ENCODE measurements at regions not wholly inside any gene's neighbourhood (a gene's known extent, or its start where the extent isn't known, plus 50 kb on each side); places are given as distances from the start of the nearest gene placed in this dataset.

DNA sequence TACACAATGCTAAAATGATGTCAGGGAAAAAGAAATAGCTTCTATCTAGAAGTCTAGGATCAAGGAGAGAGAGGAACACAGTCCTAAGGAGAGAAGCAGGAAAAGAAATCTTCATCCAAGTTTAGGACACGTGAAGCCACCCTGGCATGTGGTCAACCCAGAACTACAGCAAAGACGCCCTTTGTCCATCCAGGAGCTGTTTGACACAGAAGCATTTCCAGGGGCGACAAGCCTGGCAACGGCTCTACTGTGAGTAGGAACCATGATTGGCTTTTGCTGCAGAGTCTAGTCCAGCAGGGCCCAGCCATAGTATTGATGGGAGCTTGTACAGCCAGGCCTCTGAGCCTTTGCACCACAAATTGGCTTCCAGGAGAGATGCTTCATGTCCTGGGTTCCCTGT is 185.4 kb upstream of the RPL38 start:
- ATAC-seq (no peak), DNase-seq (no peak)
- H3K4me3 ChIP-seq, result no peak overlapping the region
- TF ChIP-seq, protein P1, sequence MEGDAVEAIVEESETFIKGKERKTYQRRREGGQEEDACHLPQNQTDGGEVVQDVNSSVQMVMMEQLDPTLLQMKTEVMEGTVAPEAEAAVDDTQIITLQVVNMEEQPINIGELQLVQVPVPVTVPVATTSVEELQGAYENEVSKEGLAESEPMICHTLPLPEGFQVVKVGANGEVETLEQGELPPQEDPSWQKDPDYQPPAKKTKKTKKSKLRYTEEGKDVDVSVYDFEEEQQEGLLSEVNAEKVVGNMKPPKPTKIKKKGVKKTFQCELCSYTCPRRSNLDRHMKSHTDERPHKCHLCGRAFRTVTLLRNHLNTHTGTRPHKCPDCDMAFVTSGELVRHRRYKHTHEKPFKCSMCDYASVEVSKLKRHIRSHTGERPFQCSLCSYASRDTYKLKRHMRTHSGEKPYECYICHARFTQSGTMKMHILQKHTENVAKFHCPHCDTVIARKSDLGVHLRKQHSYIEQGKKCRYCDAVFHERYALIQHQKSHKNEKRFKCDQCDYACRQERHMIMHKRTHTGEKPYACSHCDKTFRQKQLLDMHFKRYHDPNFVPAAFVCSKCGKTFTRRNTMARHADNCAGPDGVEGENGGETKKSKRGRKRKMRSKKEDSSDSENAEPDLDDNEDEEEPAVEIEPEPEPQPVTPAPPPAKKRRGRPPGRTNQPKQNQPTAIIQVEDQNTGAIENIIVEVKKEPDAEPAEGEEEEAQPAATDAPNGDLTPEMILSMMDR (IDR thresholded peaks at IDR 0.05), result no peak
- H3K9me3 ChIP-seq, result peaks cover 0 to 8% (median 0%) of the 10 kb centered on the region in 11 donors
- H3K27me3 ChIP-seq, result peaks cover 0 to 36% (median 14%) of the 10 kb centered on the region in 7 donors
- H3K4me1 ChIP-seq, result no peaks in the 10 kb centered on the region
- intact Hi-C loops (cut with DNase I), result no loop called here
- no peak overlapping the region for H3K27ac ChIP-seq
- 78 to 82% methylated on average over 4 of the region's 4 CpGs for WGBS, 2 donors
- H3K36me3 ChIP-seq, result no peaks in the 10 kb centered on the region

DNA sequence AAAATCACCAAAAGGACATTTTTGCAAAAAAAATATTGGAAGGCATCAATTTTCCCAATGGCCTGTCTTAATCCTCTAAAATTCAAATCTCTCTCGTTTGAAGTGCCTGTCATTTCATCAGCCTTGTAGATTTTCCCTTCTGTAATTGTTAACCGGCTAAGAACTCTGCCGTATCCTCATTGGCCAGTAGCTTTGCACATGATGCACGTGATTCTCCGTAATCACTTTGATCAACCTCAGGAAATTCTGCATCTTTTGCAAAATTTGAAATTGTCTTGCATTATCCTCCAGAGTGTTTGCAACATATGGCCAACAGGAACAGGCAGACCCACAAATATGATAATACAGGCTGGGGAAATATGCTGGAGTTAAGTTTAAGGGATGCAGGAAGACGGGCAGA is 184.2 kb upstream of the RPL38 start:
- Histone ChIP-seq H3K9me3 (peaks cover 0 to 8% (median 0%) of the 10 kb centered on the region in 11 donors), H3K27me3 (peaks cover 0 to 25% (median 12%) of the 10 kb centered on the region in 7 donors), H3K27ac (no peak overlapping the region), H3K4me3 (no peak overlapping the region), H3K36me3 (no peaks in the 10 kb centered on the region), H3K4me1 (no peaks in the 10 kb centered on the region)
- 58 to 79% methylated on average over 6 of the region's 6 CpGs for WGBS, 2 donors
- intact Hi-C loops (cut with DNase I), result no loop called here
- no peak for ATAC-seq
- TF ChIP-seq, protein P1 (IDR thresholded peaks at IDR 0.05), result no peak
- DNase-seq, result no peak

DNA sequence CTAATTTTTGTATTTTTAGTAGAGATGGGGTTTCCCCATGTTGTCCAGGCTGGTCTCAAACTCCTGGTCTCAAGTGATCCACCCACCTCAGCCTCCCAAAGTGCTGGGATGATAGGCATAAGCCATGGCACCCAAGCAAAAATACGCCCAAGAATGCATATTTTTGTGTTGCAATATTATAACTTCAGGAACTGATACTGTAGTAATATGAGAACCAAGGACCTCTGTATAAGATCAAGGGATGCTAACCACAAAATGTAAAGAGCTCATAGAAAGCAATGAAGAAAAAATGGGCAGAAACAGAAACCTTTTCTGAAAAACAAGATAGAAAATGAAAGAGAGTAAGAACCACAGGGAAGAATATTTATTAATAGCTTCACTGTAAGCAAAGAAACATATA is 183.6 kb upstream of the RPL38 start:
- Histone ChIP-seq H3K9me3 (peaks cover 0 to 8% (median 0%) of the 10 kb centered on the region in 11 donors), H3K4me3 (no peak overlapping the region), H3K4me1 (no peaks in the 10 kb centered on the region), H3K27me3 (peaks cover 0 to 22% (median 15%) of the 10 kb centered on the region in 7 donors), H3K36me3 (no peaks in the 10 kb centered on the region), H3K27ac (no peak overlapping the region)
- intact Hi-C loops (cut with DNase I), result loop anchor here in 1 of 10 donors (10.0 kb wide), 1 partner anchor 65 kb away; no protein-coding TSS in a partner anchor
- 88% methylated on average over 1 of the region's 1 CpG for WGBS, 2 donors
- no peak for ATAC-seq
- DNase-seq, result no peak
- TF ChIP-seq, protein P1 (IDR thresholded peaks at IDR 0.05), result no peak

DNA sequence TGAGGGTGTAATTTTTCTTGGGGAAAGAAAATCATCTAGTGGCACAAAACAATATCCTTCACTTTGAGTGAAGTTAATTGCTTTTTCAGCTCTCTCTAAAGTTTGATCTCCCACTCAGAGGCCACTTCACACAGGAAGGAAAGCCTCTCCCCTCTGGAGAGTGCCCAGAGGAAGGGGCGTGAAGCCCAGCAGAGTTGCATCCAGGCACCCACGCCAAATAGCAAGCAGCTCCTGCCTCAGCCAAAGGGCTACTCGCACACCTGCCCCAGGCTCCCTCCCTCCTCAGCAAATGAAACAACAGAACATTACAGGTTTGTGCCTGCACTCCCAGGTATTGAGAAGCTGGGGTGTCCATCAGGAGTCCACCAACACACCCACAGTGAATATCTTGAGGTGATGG is 183.0 kb upstream of the RPL38 start:
- no peak for ATAC-seq

More for the DNA sequence above, 183.0 kb upstream of the RPL38 start:
- Histone ChIP-seq H3K4me3 (no peak overlapping the region), H3K27me3 (peaks cover 0 to 22% (median 13%) of the 10 kb centered on the region in 7 donors), H3K36me3 (no peaks in the 10 kb centered on the region), H3K9me3 (peaks cover 0 to 3% (median 0%) of the 10 kb centered on the region in 11 donors), H3K4me1 (no peaks in the 10 kb centered on the region), H3K27ac (no peak overlapping the region)
- DNase-seq, result no peak
- WGBS, 2 donors, result 41 to 54% methylated on average over 3 of the region's 3 CpGs
- TF ChIP-seq, protein P1 (IDR thresholded peaks at IDR 0.05), result no peak
- intact Hi-C loops (cut with DNase I), result loop anchor here in 1 of 10 donors (10.0 kb wide), 1 partner anchor 64 kb away; no protein-coding TSS in a partner anchor
